Amniotic stem cell (primary cell): ENCODE measurements at regions not wholly inside any gene's neighbourhood (a gene's known extent, or its start where the extent isn't known, plus 50 kb on each side); places are given as distances from the start of the nearest gene placed in this dataset.

ENCODE experiments used
- DNase-seq: peaks from one replicate; lab custom pipeline; 2025; lab: John Stamatoyannopoulos, UW

GRCh38 chr3:59545374-59545773 lies 495.5 kb upstream of the CFAP20DC start:
- no peak for DNase-seq

- no peak for DNase-seq
These were observed 492.5 kb upstream of the CFAP20DC start for GRCh38 chr3:59542276-59542675.

GRCh38 chr3:59540696-59541095 lies 490.9 kb upstream of the CFAP20DC start:
- no peak for DNase-seq

- no peak for DNase-seq
These were observed 490.4 kb upstream of the CFAP20DC start for GRCh38 chr3:59540241-59540640.

GRCh38 chr3:59538753-59539432 lies 489.1 kb upstream of the CFAP20DC start:
- no peak for DNase-seq

- no peak for DNase-seq
These were observed 486.0 kb upstream of the CFAP20DC start for GRCh38 chr3:59535791-59536221.

GRCh38 chr3:59531994-59532393 lies 482.2 kb upstream of the CFAP20DC start:
- DNase-seq: no peak

- no peak for DNase-seq
These were observed 481.4 kb upstream of the CFAP20DC start for GRCh38 chr3:59531066-59531745.

- DNase-seq: no peak
These were observed 478.4 kb upstream of the CFAP20DC start for GRCh38 chr3:59528251-59528650.

GRCh38 chr3:59527493-59527892 lies 477.7 kb upstream of the CFAP20DC start:
- no peak for DNase-seq

GRCh38 chr3:59526999-59527398 lies 477.2 kb upstream of the CFAP20DC start:
- DNase-seq: no peak

GRCh38 chr3:59522550-59522949 lies 472.7 kb upstream of the CFAP20DC start:
- no peak for DNase-seq

- DNase-seq: no peak
These were observed 469.3 kb upstream of the CFAP20DC start for GRCh38 chr3:59519094-59519493.

- no peak for DNase-seq
These were observed 468.6 kb upstream of the CFAP20DC start for GRCh38 chr3:59518283-59519055.

- no peak for DNase-seq
These were observed 467.6 kb upstream of the CFAP20DC start for GRCh38 chr3:59517388-59517787.

- no peak for DNase-seq
These were observed 466.1 kb upstream of the CFAP20DC start for GRCh38 chr3:59515966-59516365.

GRCh38 chr3:59514865-59515482 lies 465.1 kb upstream of the CFAP20DC start:
- DNase-seq: no peak

- DNase-seq: no peak
These were observed 463.7 kb upstream of the CFAP20DC start for GRCh38 chr3:59513570-59513969.

GRCh38 chr3:59512066-59512465 lies 462.2 kb upstream of the CFAP20DC start:
- DNase-seq: no peak

GRCh38 chr3:59510576-59510975 lies 460.8 kb upstream of the CFAP20DC start:
- DNase-seq: no peak

GRCh38 chr3:59508273-59508672 lies 458.4 kb upstream of the CFAP20DC start:
- DNase-seq: no peak

GRCh38 chr3:59506191-59506590 lies 456.4 kb upstream of the CFAP20DC start:
- no peak for DNase-seq

GRCh38 chr3:59503441-59503840 lies 453.6 kb upstream of the CFAP20DC start:
- no peak for DNase-seq
